Glutamatergic neuron (in vitro differentiated cells): ENCODE measurements at regions not wholly inside any gene's neighbourhood (a gene's known extent, or its start where the extent isn't known, plus 50 kb on each side); places are given as distances from the start of the nearest gene placed in this dataset.

Experiments used
- DNase-seq: peaks from one replicate; pipeline ENCODE4 v3.0.0; 2022
- H3K27ac Mint-ChIP-seq: one replicate; pipeline ENCODE4 v1.8.0; 2020; ENCODE audit warnings: mild to moderate bottlenecking, mixed read lengths, inconsistent platforms; ENCODE audit not compliant: unreplicated experiment
- H3K27me3 Mint-ChIP-seq: one replicate; pipeline ENCODE4 v1.8.0; 2020; ENCODE audit warnings: mild to moderate bottlenecking, moderate library complexity, mixed read lengths, inconsistent platforms; ENCODE audit not compliant: unreplicated experiment
- H3K36me3 Mint-ChIP-seq: one replicate; pipeline ENCODE4 v1.8.0; 2020; ENCODE audit warnings: mild to moderate bottlenecking, mixed read lengths, inconsistent platforms; ENCODE audit not compliant: unreplicated experiment
- H3K4me1 Mint-ChIP-seq: one replicate; pipeline ENCODE4 v1.8.0; 2020; ENCODE audit warnings: mild to moderate bottlenecking, low read depth, mixed read lengths, inconsistent platforms; ENCODE audit not compliant: unreplicated experiment
- H3K4me3 Mint-ChIP-seq: one replicate; pipeline ENCODE4 v1.8.0; 2020; ENCODE audit warnings: mild to moderate bottlenecking, mixed read lengths, inconsistent platforms; ENCODE audit not compliant: unreplicated experiment
- H3K9me3 Mint-ChIP-seq: one replicate; pipeline ENCODE4 v1.8.0; 2020; ENCODE audit warnings: mild to moderate bottlenecking, moderate library complexity, mixed read lengths, inconsistent platforms; ENCODE audit not compliant: unreplicated experiment
- TF ChIP-seq, protein P1 (sequence below): fragments of 200-600 bp; sonication (generic); IDR thresholded peaks from one replicate; pipeline ENCODE4 v1.5.0; 2021; ENCODE audit not compliant: partially characterized antibody, unreplicated experiment

DNA sequence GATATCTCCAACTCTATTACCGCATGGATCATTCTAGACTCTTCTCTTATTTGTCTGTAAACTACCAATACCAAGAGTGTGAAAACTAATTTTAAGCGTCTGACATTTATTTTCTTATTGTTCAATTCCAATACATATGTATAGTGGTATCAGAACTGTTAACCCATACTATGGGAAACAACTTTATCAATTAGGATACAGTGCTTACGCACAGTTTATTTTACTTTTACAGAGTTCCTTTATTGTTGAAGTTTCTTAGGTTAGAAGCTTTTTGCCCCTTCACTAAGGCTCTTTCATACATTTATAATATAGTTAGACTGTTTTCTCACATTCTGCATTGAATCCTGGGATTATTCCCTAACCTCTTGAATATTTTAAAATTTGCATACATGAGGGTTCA, 198.8 kb upstream of the RGPD4 start:
- H3K9me3 Mint-ChIP-seq, result peaks cover 10% of the 10 kb centered on the region
- H3K4me3 Mint-ChIP-seq, result no peak overlapping the region
- H3K36me3 Mint-ChIP-seq, result peaks cover 8% of the 10 kb centered on the region
- peaks cover 1% of the 10 kb centered on the region for H3K4me1 Mint-ChIP-seq
- TF ChIP-seq, protein P1, sequence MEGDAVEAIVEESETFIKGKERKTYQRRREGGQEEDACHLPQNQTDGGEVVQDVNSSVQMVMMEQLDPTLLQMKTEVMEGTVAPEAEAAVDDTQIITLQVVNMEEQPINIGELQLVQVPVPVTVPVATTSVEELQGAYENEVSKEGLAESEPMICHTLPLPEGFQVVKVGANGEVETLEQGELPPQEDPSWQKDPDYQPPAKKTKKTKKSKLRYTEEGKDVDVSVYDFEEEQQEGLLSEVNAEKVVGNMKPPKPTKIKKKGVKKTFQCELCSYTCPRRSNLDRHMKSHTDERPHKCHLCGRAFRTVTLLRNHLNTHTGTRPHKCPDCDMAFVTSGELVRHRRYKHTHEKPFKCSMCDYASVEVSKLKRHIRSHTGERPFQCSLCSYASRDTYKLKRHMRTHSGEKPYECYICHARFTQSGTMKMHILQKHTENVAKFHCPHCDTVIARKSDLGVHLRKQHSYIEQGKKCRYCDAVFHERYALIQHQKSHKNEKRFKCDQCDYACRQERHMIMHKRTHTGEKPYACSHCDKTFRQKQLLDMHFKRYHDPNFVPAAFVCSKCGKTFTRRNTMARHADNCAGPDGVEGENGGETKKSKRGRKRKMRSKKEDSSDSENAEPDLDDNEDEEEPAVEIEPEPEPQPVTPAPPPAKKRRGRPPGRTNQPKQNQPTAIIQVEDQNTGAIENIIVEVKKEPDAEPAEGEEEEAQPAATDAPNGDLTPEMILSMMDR, result no peak
- no peak overlapping the region for H3K27ac Mint-ChIP-seq
- DNase-seq, result no peak
- no peaks in the 10 kb centered on the region for H3K27me3 Mint-ChIP-seq

DNA sequence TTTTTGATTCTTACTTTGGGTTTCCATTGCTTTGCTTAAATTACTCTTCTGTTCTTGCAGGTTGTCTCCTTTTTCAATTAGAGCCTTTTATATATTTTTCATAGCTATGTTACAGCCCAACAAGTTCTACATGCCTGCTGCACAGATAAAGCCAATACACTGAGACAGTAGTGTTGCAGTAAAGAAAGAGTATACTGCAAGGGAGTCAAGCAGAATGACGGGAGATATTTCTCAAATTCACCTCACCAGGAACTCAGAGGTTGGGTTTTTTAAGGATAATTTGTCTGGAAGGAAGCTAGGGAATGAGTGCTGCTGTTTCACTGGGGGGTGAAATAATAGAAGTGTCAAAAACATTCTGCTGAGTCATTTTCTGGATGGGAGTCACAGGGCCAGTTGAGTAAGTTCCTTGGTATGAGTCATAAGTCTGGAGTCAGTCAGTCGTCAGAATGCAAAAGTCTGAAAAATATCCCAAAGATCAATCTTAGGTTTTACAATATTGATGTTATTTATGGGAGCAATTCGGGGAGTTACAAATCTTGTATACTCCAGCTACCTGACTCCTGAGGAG, 193.0 kb upstream of the RGPD4 start:
- H3K27ac Mint-ChIP-seq, result no peak overlapping the region
- no peaks in the 10 kb centered on the region for H3K4me1 Mint-ChIP-seq

DNA sequence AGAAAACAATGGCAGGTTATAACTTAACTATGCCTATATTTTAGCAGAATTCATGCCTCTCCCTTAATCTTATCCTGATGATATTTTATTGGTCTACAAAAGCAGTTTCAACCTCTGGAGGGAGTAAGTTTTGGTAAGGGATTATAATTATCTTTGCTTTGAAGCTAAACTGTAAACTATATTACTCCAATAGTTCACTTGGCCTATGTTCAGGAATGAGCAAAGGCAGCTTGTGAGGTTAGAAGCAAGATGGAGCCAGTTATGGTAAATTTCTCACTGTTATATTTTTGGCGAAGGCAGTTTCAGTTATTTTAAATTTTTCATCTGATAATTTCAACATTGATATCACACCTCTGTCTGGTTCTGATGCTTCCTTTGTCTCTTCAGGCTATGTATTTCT, 192.5 kb upstream of the RGPD4 start:
- Mint-ChIP-seq H3K27me3 (peaks cover 3% of the 10 kb centered on the region), H3K4me1 (no peaks in the 10 kb centered on the region), H3K9me3 (no peaks in the 10 kb centered on the region), H3K27ac (no peak overlapping the region), H3K36me3 (peaks cover 3% of the 10 kb centered on the region), H3K4me3 (no peak overlapping the region)
- DNase-seq, result no peak
- TF ChIP-seq, protein P1, result no peak

More for the DNA sequence above, 193.0 kb upstream of the RGPD4 start:
- no peaks in the 10 kb centered on the region for H3K9me3 Mint-ChIP-seq
- H3K36me3 Mint-ChIP-seq, result peaks cover 3% of the 10 kb centered on the region
- H3K27me3 Mint-ChIP-seq, result peaks cover 3% of the 10 kb centered on the region
- no peak for DNase-seq
- TF ChIP-seq, protein P1, result no peak
- H3K4me3 Mint-ChIP-seq, result no peak overlapping the region

DNA sequence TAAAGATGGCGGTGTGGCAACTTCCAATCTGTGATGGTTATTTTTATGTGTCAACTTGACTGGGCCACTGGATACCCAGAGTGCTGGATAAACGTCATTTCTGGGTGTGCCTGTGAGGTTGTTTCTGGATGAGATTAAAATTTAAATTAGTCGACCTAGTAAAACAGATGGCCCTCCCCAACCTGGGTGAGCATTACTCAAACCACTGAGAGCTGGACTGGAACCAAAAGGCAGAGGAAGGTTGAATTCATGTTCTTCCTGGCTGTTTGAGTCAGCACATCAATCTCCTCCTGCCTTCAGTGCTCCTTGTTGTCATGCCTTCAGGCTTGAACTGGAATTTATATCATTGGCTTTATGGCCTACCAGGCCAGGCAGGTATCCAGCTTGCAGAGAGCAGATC, 190.8 kb upstream of the RGPD4 start:
- no peak for DNase-seq
- Mint-ChIP-seq H3K36me3 (peaks cover 3% of the 10 kb centered on the region), H3K27ac (no peak overlapping the region), H3K4me1 (no peaks in the 10 kb centered on the region), H3K4me3 (no peak overlapping the region), H3K9me3 (no peaks in the 10 kb centered on the region), H3K27me3 (peaks cover 3% of the 10 kb centered on the region)
- TF ChIP-seq, protein P1, result no peak

DNA sequence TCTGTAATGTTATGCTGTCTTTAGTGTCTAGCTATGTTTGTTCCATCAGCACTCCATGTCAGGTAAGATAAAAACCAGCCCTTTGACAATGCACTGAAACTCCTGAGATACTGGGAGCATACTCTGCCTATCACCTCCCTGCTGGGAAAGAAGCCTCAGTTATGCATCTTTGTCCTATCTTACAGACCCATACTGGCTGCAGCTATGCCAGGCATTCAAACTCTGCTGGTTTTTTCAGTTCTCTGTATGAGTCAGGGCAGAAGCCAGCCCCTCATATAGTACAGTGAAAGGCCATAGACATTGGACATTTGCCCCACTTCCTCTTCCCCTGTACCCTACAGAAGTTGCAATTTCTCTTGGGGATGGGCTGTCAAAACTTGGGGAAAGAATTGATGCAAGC, 181.1 kb upstream of the RGPD4 start:
- DNase-seq, result no peak
- H3K27me3 Mint-ChIP-seq, result peaks cover 3% of the 10 kb centered on the region
- no peak overlapping the region for H3K4me3 Mint-ChIP-seq
- no peaks in the 10 kb centered on the region for H3K4me1 Mint-ChIP-seq
- H3K36me3 Mint-ChIP-seq, result peaks cover 11% of the 10 kb centered on the region
- peaks cover 4% of the 10 kb centered on the region for H3K9me3 Mint-ChIP-seq
- TF ChIP-seq, protein P1, result no peak
- no peak overlapping the region for H3K27ac Mint-ChIP-seq
